Uterus (tissue), 2 donors: ENCODE measurements at regions not wholly inside any gene's neighbourhood (a gene's known extent, or its start where the extent isn't known, plus 50 kb on each side); places are given as distances from the start of the nearest gene placed in this dataset.

Source experiments
- CTCF ChIP-seq, 4 experiments: fragments of 200-600 bp in 2 of 4; fragments of 450-650 bp in 2 of 4; sonication (generic) in 2 of 4; IDR thresholded peaks; one replicate each; pipeline ENCODE4 v1.5.1; 2016 to 2019; ENCODE audit warnings: antibody characterized with exemption in 4 of 4, mild to moderate bottlenecking in 2 of 4, moderate library complexity in 1 of 4
- POLR2A ChIP-seq, 2 donors: fragments of 450-650 bp; IDR thresholded peaks; one replicate each; pipeline ENCODE4 v1.6.1; 2016; ENCODE audit warnings: antibody characterized with exemption in 2 of 2, mild to moderate bottlenecking in 1 of 2, moderate library complexity in 1 of 2

- TF ChIP-seq CTCF (IDR thresholded peaks at IDR 0.05): no peak
- no peak for TF ChIP-seq POLR2A (IDR thresholded peaks at IDR 0.05)
These were observed 72.7 kb upstream of the EDNRA start for GRCh38 chr4:147408189-147408588.
